Endothelial cell of umbilical vein (primary cell): ENCODE measurements at regions not wholly inside any gene's neighbourhood (a gene's known extent, or its start where the extent isn't known, plus 50 kb on each side); places are given as distances from the start of the nearest gene placed in this dataset.

Experiments used
- EZH2 ChIP-seq: IDR thresholded peaks from 2 replicates; pipeline ENCODE4 v1.6.1; 2012; ENCODE audit warnings: borderline replicate concordance, low read depth, mild to moderate bottlenecking, moderate library complexity, low read length, inconsistent platforms; ENCODE audit not compliant: severe bottlenecking
- GATA2 ChIP-seq: IDR thresholded peaks from 2 replicates; pipeline ENCODE4 v1.7.0; 2011; ENCODE audit warnings: low read depth, mild to moderate bottlenecking, moderate library complexity, mixed read lengths, low read length; ENCODE audit not compliant: insufficient read length, insufficient read depth
- TF ChIP-seq, protein P1 (sequence below), 2 donors: IDR thresholded peaks; 1 replicate in 1 of 2; 2 replicates in 1 of 2; pipeline ENCODE4 v1.5.1; 2011; ENCODE audit warnings: low read length in 2 of 2, mild to moderate bottlenecking in 2 of 2, moderate library complexity in 2 of 2, control low read depth in 1 of 2, inconsistent platforms in 1 of 2, low read depth in 1 of 2; ENCODE audit not compliant: insufficient read depth in 1 of 2; ENCODE audit errors: extremely low read depth in 1 of 2

DNA sequence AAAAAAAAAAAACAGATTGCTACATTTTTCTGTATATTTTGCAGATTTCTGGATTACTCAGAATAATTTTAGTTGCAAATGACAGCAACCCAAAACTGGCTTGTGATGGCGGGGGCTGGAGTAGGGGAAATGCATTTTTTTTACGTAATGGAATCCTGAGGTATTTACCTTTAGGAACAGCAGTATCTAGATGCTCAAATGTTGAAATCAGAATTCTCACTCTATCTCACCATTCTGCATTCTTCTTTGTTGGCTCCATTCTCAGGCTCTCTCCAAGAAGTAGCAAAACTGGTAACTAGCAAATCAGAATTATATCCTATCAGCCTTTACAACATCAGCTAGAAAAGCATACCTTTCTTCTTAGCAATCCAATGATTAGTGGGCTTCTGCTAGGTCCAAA is 554.3 kb downstream of the PRELID2 start:
- TF ChIP-seq EZH2 (no peak), GATA2 (no peak)
- TF ChIP-seq, protein P1, sequence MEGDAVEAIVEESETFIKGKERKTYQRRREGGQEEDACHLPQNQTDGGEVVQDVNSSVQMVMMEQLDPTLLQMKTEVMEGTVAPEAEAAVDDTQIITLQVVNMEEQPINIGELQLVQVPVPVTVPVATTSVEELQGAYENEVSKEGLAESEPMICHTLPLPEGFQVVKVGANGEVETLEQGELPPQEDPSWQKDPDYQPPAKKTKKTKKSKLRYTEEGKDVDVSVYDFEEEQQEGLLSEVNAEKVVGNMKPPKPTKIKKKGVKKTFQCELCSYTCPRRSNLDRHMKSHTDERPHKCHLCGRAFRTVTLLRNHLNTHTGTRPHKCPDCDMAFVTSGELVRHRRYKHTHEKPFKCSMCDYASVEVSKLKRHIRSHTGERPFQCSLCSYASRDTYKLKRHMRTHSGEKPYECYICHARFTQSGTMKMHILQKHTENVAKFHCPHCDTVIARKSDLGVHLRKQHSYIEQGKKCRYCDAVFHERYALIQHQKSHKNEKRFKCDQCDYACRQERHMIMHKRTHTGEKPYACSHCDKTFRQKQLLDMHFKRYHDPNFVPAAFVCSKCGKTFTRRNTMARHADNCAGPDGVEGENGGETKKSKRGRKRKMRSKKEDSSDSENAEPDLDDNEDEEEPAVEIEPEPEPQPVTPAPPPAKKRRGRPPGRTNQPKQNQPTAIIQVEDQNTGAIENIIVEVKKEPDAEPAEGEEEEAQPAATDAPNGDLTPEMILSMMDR (IDR thresholded peaks at IDR 0.05; ENCODE audit: extremely low read depth in 1 of 2, insufficient read depth in 1 of 2, low read depth in 1 of 2, low read length in 2 of 2), result no peak
